A673 (cell line): ENCODE measurements at regions not wholly inside any gene's neighbourhood (a gene's known extent, or its start where the extent isn't known, plus 50 kb on each side); places are given as distances from the start of the nearest gene placed in this dataset.

ENCODE experiments used
- BruUV-seq: library from RNA; stranded (reverse); fragments of 400-500 nt; replicated peaks from 2 replicates; lab custom pipeline; 2021; lab: Mats Ljungman, UMichigan
- CTCF ChIA-PET: fragments of 300-600 bp; sonication (Branson Sonifier 250); formaldehyde crosslinking; loops from one replicate; lab custom pipeline; 2022; ENCODE audit warnings: antibody characterized with exemption; lab: Charles Lee
- POLR2A ChIA-PET: fragments of 300-600 bp; sonication (Branson Sonifier 250); formaldehyde crosslinking; loops from one replicate; lab custom pipeline; 2022; ENCODE audit warnings: antibody characterized with exemption; ENCODE audit not compliant: low non-redundant PET; lab: Charles Lee
- DNase-seq: peaks from one replicate; pipeline ENCODE4 v3.0.0-alpha.2; 2015; ENCODE audit warnings: low spot score
- H3K27ac ChIP-seq: fragments of 200-600 bp; sonication (generic); 2 replicates; pipeline ENCODE4 v1.5.1; 2016; ENCODE audit warnings: mixed run types, low read depth, mild to moderate bottlenecking, mixed read lengths, antibody characterized with exemption, low read length; ENCODE audit not compliant: poor library complexity, severe bottlenecking
- H3K27me3 ChIP-seq: fragments of 200-600 bp; sonication (generic); replicated peaks from 2 replicates; pipeline ENCODE4 v1.6.1; 2017; ENCODE audit warnings: mixed run types, low read depth, mild to moderate bottlenecking, mixed read lengths, antibody characterized with exemption, low read length; ENCODE audit not compliant: insufficient read depth, poor library complexity
- H3K36me3 ChIP-seq: fragments of 200-600 bp; sonication (generic); 2 replicates; pipeline ENCODE4 v1.6.1; 2016; ENCODE audit warnings: mixed run types, mild to moderate bottlenecking, mixed read lengths, antibody characterized with exemption, low read length; ENCODE audit not compliant: insufficient read depth, poor library complexity, severe bottlenecking
- H3K4me1 ChIP-seq: fragments of 200-600 bp; sonication (generic); 2 replicates; pipeline ENCODE4 v1.6.1; 2017; ENCODE audit warnings: mixed run types, mild to moderate bottlenecking, mixed read lengths, antibody characterized with exemption, low read length; ENCODE audit not compliant: insufficient read depth, poor library complexity, severe bottlenecking
- H3K4me3 ChIP-seq: fragments of 200-600 bp; sonication (generic); 2 replicates; pipeline ENCODE4 v1.5.1; 2016; ENCODE audit warnings: low read depth, mixed run types, mild to moderate bottlenecking, mixed read lengths, low read length; ENCODE audit not compliant: poor library complexity, severe bottlenecking
- H3K9me3 ChIP-seq: fragments of 200-600 bp; sonication (generic); 2 replicates; pipeline ENCODE4 v1.6.1; 2016; ENCODE audit warnings: mixed run types, low read depth, mild to moderate bottlenecking, mixed read lengths, antibody characterized with exemption, low read length; ENCODE audit not compliant: poor library complexity, severe bottlenecking
- EZH2 ChIP-seq: fragments of 200-600 bp; sonication (generic); IDR thresholded peaks from 2 replicates; pipeline ENCODE4 v1.6.1; 2017; ENCODE audit warnings: borderline replicate concordance, low read depth, mild to moderate bottlenecking, mixed read lengths, antibody characterized with exemption, low read length; ENCODE audit not compliant: poor library complexity, severe bottlenecking
- intact Hi-C: fragments of 100-400 bp; cut with micrococcal nuclease; formaldehyde crosslinking; loops from one replicate; pipeline ENCODE4 v1.10.0; 2022; ENCODE audit not compliant: unreplicated experiment
- TF ChIP-seq, protein P1 (sequence below): fragments of 300-800, 200-600 bp; sonication (generic); conservative IDR thresholded peaks from 2 replicates; pipeline ENCODE4 v1.5.1; 2017; ENCODE audit warnings: low read depth, mild to moderate bottlenecking, antibody characterized with exemption, low read length, moderate library complexity, mixed read lengths

GRCh38 chr11:134539285-134539684, 127.2 kb upstream of the B3GAT1 start:
- TF ChIP-seq, protein P1, sequence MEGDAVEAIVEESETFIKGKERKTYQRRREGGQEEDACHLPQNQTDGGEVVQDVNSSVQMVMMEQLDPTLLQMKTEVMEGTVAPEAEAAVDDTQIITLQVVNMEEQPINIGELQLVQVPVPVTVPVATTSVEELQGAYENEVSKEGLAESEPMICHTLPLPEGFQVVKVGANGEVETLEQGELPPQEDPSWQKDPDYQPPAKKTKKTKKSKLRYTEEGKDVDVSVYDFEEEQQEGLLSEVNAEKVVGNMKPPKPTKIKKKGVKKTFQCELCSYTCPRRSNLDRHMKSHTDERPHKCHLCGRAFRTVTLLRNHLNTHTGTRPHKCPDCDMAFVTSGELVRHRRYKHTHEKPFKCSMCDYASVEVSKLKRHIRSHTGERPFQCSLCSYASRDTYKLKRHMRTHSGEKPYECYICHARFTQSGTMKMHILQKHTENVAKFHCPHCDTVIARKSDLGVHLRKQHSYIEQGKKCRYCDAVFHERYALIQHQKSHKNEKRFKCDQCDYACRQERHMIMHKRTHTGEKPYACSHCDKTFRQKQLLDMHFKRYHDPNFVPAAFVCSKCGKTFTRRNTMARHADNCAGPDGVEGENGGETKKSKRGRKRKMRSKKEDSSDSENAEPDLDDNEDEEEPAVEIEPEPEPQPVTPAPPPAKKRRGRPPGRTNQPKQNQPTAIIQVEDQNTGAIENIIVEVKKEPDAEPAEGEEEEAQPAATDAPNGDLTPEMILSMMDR: no peak
- no peak for TF ChIP-seq EZH2
- no peaks in the 10 kb centered on the region for H3K36me3 ChIP-seq
- no peaks in the 10 kb centered on the region for H3K4me1 ChIP-seq
- H3K4me3 ChIP-seq: no peak overlapping the region
- H3K27me3 ChIP-seq: peaks cover 9% of the 10 kb centered on the region
- no peak for DNase-seq
- H3K27ac ChIP-seq: no peak overlapping the region
- no peaks in the 10 kb centered on the region for H3K9me3 ChIP-seq
- intact Hi-C loops: no loop called here
- no TSS peak for BruUV-seq
- POLR2A ChIA-PET: no interaction called here
- CTCF ChIA-PET: no interaction called here

- Histone ChIP-seq H3K9me3 (no peaks in the 10 kb centered on the region), H3K4me3 (no peak overlapping the region), H3K36me3 (no peaks in the 10 kb centered on the region), H3K27me3 (peaks cover 9% of the 10 kb centered on the region), H3K27ac (no peak overlapping the region), H3K4me1 (no peaks in the 10 kb centered on the region)
- POLR2A ChIA-PET: no interaction called here
- TF ChIP-seq, protein P1: no peak
- TF ChIP-seq EZH2: no peak
- BruUV-seq: no TSS peak
- CTCF ChIA-PET: no interaction called here
- intact Hi-C loops: no loop called here
- no peak for DNase-seq
These were observed 126.7 kb upstream of the B3GAT1 start for GRCh38 chr11:134538742-134539141.

GRCh38 chr11:134537941-134538340, 125.9 kb upstream of the B3GAT1 start:
- no peak for DNase-seq
- Histone ChIP-seq H3K9me3 (no peaks in the 10 kb centered on the region), H3K4me1 (no peaks in the 10 kb centered on the region), H3K36me3 (no peaks in the 10 kb centered on the region), H3K4me3 (no peak overlapping the region), H3K27ac (no peak overlapping the region), H3K27me3 (peaks cover 9% of the 10 kb centered on the region)
- no TSS peak for BruUV-seq
- TF ChIP-seq, protein P1: no peak
- no peak for TF ChIP-seq EZH2
- POLR2A ChIA-PET: no interaction called here
- CTCF ChIA-PET: no interaction called here
- intact Hi-C loops: no loop called here
